Fibroblast of skin of back (primary cell): ENCODE measurements at regions not wholly inside any gene's neighbourhood (a gene's known extent, or its start where the extent isn't known, plus 50 kb on each side); places are given as distances from the start of the nearest gene placed in this dataset.
"Not testable (repeated sequence)": the region's sequence is repeated elsewhere in the genome, so short reads cannot be mapped to it uniquely, and the experiment has no call there.

Source experiments
- DNase-seq: peaks from one replicate; pipeline ENCODE4 v3.0.0-alpha.2; 2013

DNA sequence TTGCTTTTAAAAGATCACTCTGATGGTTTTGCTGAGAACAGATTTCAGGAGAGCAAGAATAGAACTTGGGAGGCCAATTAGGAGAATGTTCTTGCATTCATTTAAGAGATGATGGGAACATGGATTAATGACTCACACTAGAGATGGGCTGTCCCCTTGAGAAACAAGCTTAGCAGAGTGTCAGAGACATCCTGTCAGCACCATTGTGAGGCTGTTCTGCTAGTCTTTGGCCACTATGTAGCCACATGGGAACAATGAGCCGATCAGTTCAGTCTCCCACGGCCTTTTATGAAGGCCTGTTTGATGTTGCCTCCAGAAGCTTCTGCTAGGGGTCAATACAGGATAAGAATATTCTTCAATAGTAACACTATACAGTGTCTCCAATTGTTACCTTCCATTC, 113.0 kb upstream of the EYA4 start:
- peak; percentile 3 for DNase-seq

- no peak for DNase-seq
Observed at GRCh38 chr6:133129556-133129955, 111.6 kb upstream of the EYA4 start.

DNA sequence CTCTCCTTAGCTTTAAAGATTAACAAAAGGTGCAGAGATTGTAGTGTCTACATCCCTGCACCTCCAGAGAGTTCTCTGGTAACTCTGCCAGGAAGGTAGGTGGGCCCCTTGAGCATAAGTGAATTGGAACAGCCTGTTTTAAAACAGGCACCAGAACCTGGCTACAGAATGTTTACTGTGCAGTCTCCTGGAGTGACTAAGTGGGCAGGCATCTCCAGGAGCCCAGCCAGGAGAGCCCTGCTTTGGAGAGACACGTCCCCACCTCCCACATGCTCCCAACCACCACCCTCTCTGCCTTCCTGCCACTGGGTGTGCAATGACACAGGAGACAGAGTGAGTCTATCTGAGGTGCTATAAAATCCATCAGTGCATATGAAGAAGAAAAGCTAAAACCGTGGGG, 110.3 kb upstream of the EYA4 start:
- DNase-seq: peak; percentile 2

DNA sequence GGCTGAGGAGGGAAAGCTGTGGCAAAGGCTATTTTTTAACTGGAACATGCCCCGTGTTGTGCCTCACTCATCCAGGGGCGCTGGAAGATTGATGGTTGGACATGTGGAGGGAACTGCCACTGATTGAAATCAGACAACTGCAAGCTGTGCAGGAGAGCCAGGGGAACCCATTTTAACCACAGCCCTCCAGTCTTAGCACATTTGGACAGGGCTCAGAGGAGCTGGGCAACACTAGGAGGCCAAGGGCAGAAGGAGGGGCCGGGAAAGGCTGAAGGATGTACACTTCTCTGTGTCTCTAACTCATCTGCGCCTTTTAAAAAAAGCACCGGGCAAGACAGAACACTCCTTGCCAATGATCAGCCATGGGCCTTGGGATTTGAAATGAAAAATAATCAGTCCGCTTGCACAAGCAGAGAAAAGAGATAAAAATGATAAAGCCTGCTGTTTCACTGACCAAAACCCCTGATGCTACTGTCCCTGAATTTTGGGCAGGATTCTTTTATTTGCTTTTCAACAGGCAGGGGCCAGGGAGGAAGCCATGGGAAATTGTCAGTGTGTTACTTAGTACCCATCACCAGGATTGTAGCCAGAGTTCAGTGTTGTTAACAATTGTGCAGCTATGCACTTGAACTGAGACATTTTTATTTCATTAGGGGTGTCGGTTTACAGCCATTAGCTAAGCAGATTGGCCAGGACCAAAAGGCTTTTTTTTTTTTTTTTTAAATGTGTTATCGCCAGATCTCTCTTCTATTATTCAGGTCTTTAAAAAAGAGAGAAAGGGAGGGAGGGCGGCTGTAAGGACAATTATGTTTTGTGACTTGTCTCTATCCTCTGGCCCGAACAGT, 109.3 kb upstream of the EYA4 start:
- no peak for DNase-seq

GRCh38 chr6:133132466-133132971, 108.6 kb upstream of the EYA4 start:
- no peak for DNase-seq

DNA sequence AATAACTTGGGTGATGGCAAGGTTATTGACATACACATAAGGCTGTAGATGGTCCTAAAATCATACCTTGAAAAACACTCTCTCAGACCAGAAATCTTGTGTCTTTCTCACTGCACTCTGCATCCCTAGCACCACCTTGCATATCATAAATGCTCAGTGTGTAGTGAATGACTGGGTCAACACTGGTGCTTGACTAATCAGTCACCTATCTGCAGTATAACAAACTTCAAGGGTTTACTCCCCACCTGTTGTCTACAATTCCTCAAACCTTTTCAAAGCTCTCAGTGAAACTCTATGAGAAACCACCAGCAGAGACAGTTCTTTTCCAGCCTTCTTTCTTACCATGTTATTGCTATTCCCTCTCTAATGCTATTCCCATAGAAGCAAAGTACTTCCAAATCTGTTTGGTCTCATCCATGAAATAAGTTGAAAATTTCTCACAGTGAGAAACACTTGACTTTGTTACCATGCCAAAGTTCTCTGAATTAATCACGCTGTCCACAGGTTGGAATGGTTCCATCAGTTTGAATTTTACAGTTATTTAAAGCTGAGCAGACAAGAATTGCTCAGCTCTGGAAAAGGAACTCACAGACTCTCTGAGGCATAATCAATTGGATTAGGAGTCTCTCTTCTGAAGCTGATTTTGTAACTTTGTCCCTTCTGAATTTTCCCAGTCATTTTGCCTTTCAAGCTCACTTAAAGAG, 104.8 kb upstream of the EYA4 start:
- DNase-seq: no peak

GRCh38 chr6:133147470-133148184, 93.5 kb upstream of the EYA4 start:
- DNase-seq: not testable (repeated sequence)

DNA sequence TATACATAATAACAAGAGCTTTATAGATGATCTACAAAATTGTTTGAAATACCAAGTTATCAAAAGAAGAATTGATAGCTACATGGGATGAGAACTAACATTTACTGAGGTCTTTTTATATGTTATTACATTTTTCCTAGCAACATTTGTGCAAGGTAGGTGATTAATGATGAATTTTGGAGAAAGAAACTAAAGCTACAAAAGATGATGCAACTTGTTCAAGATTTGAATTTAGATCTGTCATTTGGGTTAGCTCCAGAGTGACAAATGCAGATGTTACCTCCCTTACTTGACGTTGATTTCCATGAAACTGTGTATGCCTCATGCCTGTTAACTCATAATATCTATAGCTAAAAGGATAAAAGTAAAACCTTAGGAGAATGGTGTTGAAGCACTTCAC, 84.5 kb upstream of the EYA4 start:
- DNase-seq: no peak

DNA sequence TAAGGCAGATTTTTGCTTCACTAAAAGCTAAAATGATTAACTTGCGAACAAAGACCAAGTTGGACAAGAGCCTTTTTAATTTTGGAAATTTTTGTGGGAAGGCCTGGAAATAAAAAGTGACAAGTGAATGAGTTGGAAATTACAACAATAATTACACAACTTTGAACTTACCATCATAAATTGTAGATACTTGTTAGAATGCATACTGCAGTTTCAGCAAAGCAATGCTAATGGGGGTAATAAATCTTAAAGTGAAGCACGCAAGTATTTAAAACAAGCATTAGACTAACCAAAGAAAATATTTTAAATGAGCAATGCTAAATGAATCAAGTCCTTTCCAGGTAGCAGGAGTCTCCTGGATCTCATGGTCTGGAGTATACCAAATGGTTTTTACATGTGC, 83.2 kb upstream of the EYA4 start:
- DNase-seq: no peak

- DNase-seq: peak; percentile 1
Observed at GRCh38 chr6:133159255-133159795, 81.8 kb upstream of the EYA4 start.

DNA sequence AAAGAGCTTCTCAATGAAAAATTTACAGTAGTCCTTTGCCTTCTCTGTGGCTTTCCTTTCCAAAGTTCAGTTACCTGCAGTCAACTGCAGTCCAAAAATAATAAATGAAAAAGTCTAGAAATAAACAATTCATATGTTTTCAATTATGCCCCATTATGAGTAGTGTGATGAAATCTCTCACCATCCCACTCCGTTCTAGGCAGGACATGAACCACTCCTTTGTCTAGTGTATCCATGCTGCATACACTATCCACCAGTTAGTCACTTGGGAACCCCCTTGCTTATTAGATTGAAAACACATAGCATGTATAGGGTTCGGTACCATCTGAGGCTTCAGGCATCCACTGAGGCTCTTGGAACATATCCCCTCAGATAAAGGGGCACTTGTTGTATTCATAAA, 80.6 kb upstream of the EYA4 start:
- DNase-seq: no peak

DNA sequence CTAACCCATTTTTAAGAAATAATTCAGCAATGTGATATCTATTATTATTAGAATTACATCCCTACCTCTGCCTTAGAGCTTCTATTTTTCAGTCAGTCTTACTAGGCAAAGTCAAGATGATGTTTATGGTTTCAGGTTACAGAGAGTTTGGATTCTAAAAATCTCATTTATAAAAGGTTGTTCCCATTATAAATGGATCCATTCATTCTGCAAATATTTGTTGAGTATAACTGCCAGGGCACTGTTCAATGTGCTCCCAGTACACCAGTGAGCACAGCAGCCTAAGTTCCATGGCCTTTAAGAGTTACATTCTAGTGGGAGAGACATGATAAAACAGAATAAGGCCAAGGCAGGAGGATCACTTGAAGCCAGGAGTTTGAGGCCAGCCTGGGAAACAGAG, 75.9 kb upstream of the EYA4 start:
- no peak for DNase-seq

DNA sequence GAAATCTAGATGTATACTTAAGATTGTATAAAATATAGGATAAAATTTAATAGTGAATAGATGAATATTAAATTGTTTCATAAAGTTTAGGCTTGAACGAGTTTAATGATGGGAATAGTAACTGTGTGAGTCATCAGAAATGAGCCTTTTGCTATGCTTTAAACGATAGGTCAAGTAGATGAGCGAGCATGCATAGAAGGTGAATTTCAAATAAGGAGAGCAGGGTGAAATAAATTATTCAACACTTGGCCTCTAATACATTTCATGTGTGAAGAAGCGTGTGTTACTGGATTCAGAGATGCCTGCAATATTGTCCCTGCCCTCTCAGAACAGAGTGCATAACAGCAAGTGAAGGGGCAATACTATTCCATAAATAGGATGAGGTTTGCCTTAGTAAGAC, 74.4 kb upstream of the EYA4 start:
- DNase-seq: no peak

GRCh38 chr6:133169901-133170300, 71.3 kb upstream of the EYA4 start:
- DNase-seq: no peak

GRCh38 chr6:133170602-133171001, 70.6 kb upstream of the EYA4 start:
- no peak for DNase-seq

GRCh38 chr6:133171989-133172604, 69.1 kb upstream of the EYA4 start:
- DNase-seq: no peak

DNA sequence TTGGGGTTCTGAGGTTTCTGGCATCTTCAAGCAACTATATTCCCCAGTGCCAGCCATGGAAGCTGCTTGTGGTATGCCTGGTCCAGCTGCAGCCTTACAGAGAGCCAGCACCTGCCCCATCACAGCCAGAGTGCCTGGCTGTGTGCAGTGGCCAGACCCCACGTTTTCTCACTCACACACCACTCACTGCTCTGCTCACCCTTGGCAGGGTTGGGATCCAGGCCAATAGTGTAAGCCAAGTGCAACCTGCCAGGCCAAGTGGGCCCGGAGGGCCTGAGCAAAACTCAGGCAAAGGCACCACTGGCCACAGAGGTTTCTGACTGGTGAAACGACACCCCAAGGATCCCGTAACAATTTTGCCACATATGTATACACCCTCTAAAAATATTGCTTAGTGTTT, 67.9 kb upstream of the EYA4 start:
- DNase-seq: no peak

DNA sequence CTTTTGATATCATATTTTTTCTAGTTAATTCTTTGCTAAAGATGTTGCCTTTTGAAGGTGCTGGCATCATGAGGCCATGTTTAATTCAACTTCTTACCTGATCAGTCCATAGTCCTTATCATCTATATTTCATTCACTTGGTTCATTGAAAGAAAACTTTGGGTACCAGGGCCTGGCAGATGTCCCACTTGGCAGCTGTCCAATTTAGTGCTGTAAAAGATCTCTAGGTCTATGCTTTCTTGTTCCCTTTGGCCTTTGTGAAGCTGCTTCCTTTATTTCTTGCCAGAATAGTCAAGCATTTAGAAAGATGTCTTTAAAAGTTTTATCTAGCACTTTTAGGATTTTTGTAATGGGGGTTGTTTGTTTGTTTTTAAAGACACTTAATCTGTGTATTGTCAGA, 61.7 kb upstream of the EYA4 start:
- DNase-seq: no peak

GRCh38 chr6:133183691-133184090, 57.5 kb upstream of the EYA4 start:
- DNase-seq: no peak

DNA sequence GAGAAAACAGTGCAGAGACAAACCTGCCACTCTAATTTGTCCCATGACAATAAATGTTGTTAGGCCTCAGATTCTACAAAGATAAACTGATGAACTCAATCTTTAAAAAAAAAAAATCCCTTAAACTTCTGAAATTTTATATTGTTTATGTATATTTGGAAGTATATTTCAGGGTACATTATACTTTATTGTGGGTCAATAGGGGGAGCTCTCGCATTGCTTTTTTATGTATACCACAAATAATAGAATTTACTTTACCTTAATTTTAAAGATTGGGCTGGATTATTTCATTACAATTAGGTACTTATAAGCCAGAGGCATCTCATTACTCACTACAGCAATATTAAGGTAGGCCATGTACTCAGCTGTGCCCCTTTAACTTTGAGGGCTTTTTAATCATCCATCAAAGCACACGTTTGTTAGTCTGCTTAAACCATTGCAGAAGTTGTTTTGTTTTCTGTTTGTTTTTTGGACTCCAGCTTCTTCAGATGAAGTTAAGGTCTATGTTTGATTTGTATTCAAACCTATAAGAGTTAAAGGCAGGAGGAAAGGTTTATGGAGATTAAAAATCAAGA, 56.3 kb upstream of the EYA4 start:
- DNase-seq: no peak

- no peak for DNase-seq
Observed at GRCh38 chr6:133185731-133186130, 55.4 kb upstream of the EYA4 start.

DNA sequence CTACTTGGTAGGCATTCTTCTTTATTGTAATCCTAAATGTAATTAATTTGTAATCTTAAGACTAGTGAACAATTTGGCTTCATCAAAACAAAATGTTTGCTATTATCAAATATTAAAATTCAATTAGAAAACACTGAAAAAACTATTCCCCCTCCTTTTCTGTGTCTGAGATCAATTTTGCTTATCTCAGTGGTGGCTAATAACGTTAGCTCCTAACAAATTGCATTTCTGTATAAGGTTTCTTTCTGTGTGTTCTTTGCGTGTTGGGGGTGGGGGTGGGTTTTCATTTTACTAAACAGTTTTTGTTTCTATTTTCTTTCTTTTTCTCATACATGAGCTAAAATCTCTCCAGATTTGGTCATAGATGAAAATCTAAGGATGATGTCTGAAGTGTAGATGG, 54.0 kb upstream of the EYA4 start:
- no peak for DNase-seq
